ENCODE measurements at regions not wholly inside any gene's neighbourhood (a gene's known extent, or its start where the extent isn't known, plus 50 kb on each side); places are given as distances from the start of the nearest gene placed in this dataset.
A peak's percentile ranks its signal among the peaks of the same experiment; 100 is the strongest.

GRCh38 chr3:99542767-99543518 is 95.5 kb upstream of the COL8A1 start:
- DNase-seq (ENCODE audit: low read depth): peak; percentile 66

DNA sequence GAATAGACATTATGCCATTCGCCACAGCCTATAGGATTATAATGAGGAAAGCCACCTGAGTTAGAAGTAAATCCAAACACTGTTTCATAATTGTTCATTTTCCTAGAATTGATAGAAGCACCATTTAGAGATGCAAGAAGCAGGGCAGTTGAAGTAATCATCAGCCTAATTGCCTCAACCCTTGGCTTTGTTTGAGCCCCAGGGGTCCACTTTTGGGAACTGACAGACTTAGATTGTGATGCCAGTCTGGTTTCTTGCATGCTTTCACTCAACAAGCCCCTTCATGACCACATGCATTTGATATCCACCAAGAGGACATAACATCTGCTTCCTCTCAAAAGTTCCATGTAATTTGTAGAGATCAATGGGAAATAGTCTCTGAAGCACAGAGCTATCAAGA is 97.2 kb upstream of the COL8A1 start:
- DNase-seq (ENCODE audit: low read depth): no peak

- DNase-seq (ENCODE audit: low read depth): no peak
Observed at GRCh38 chr3:99537416-99537815, 101.0 kb upstream of the COL8A1 start.

- no peak for DNase-seq (ENCODE audit: low read depth)
Observed at GRCh38 chr3:99536555-99537314, 101.7 kb upstream of the COL8A1 start.

DNA sequence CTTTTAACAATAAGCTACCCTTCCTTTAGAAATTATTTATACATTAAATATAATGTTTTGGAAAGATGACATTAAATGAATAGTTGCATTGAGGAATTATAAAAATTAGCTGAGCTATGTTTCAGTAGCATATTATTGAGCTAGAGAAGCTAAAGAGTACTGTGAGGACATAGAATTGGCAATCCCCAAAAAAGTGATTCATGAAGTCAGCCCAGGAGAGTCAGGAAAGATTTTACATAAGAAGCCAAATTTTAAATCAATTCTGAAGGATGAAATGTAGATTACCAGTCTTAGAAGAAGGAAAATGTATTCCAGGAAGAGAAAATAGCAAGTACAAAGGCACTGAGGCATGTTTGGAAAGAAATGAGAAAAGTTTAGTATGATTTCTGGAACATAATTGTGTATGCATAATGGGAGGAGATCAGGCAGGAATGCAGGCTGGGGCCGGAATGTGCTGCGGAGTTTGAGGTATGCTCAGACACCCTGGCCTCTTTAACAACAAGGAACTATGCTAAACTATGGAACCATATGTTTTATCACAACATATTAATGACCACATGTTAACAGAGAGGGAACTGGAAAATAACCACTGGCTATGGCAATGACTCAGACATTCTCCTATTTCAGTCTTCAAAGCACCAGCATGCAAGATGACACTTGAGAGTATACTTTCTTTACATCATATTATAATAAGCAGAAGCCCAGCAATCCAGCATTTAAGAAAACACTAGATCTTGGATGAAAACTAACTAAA is 103.3 kb upstream of the COL8A1 start:
- DNase-seq (ENCODE audit: low read depth): peak; percentile 60

GRCh38 chr3:99532246-99532645 is 106.1 kb upstream of the COL8A1 start:
- DNase-seq (ENCODE audit: low read depth): peak; percentile 86

GRCh38 chr3:99529265-99529664 is 109.1 kb upstream of the COL8A1 start:
- peak; percentile 33 for DNase-seq (ENCODE audit: low read depth)

- DNase-seq (ENCODE audit: low read depth): no peak
Observed at GRCh38 chr3:99526921-99527320, 111.5 kb upstream of the COL8A1 start.

- DNase-seq (ENCODE audit: low read depth): no peak
Observed at GRCh38 chr3:99524559-99524958, 113.8 kb upstream of the COL8A1 start.

DNA sequence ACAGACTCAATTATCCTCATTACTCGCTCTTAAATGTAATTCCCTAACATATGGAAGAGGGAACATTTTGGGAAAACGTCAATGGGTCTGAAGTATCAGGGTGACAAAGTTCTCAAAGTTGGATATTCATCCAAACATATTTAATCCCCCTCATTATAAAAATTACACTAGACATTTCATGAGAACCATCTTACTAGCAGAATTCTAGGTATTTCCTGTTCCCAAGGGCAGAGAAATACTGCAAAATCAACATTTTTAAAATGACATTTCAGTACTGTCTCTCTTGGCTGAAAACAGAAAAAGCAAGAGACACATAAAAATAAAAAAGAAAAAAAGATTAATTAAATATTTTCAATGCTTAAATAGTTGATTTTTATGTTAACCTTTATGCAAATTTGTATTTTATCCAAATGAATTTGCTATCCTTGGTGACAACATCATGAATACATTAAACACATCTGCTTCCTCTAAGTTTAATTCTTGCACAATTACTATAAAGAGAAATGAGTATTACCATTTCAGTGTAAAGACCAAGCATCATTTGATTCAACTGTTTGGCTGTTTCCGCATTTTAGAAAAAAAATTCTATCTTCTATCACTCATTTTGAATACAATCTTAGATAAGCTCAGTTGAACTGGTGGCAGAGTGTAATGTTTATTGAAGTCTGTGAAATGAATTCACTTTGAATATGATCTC is 114.8 kb upstream of the COL8A1 start:
- DNase-seq (ENCODE audit: low read depth): no peak

- DNase-seq (ENCODE audit: low read depth): no peak
Observed at GRCh38 chr3:99522147-99522546, 116.2 kb upstream of the COL8A1 start.

- no peak for DNase-seq (ENCODE audit: low read depth)
Observed at GRCh38 chr3:99521551-99521950, 116.8 kb upstream of the COL8A1 start.

- DNase-seq (ENCODE audit: low read depth): peak; percentile 54
Observed at GRCh38 chr3:99520513-99520912, 117.9 kb upstream of the COL8A1 start.

GRCh38 chr3:99516936-99517335 is 121.5 kb upstream of the COL8A1 start:
- no peak for DNase-seq (ENCODE audit: low read depth)

GRCh38 chr3:99515891-99516290 is 122.5 kb upstream of the COL8A1 start:
- no peak for DNase-seq (ENCODE audit: low read depth)

GRCh38 chr3:99509224-99509623 is 129.2 kb upstream of the COL8A1 start:
- peak; percentile 97 for DNase-seq (ENCODE audit: low read depth)

- peak; percentile 55 for DNase-seq (ENCODE audit: low read depth)
Observed at GRCh38 chr3:99508191-99508590, 130.2 kb upstream of the COL8A1 start.

GRCh38 chr3:99505646-99506269 is 132.6 kb upstream of the COL8A1 start:
- DNase-seq (ENCODE audit: low read depth): peak; percentile 98

- DNase-seq (ENCODE audit: low read depth): peak; percentile 36
Observed at GRCh38 chr3:99505200-99505599, 133.2 kb upstream of the COL8A1 start.

GRCh38 chr3:99504258-99504657 is 134.1 kb upstream of the COL8A1 start:
- peak; percentile 89 for DNase-seq (ENCODE audit: low read depth)

DNA sequence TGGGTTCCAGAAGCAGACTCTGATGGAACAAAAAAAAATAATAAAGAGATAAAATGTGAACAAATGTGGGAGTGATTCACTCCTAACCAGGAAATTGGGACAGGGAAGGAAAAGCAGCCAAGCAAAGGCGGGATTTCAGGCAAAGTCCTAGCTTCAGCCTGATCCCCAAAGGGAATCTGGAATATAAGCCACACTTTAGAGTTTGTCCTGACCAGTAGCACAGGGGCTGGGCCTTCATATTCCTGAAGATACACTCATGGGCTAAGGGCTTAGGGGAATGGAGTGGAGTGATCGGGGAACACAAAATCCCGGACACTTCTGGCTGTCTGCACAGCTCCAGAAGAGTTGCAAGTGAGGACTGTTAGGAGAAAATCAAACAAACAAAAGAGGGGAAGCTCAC is 135.0 kb upstream of the COL8A1 start:
- peak; percentile 56 for DNase-seq (ENCODE audit: low read depth)

All from M059J (cell line).